ENCODE measurements at regions not wholly inside any gene's neighbourhood (a gene's known extent, or its start where the extent isn't known, plus 50 kb on each side); places are given as distances from the start of the nearest gene placed in this dataset.

- Histone ChIP-seq H3K9ac (ENCODE audit: extremely low read depth, insufficient read length, low read length) (no peak overlapping the region), H2BK15ac (ENCODE audit: low read depth, low read length) (no peak overlapping the region), H3K14ac (ENCODE audit: insufficient read depth, low read length) (no peak overlapping the region), H4K91ac (ENCODE audit: insufficient read length, low read depth, low read length) (no peak overlapping the region), H3K9me3 (ENCODE audit: control insufficient read depth, low read depth, low read length) (no peaks in the 10 kb centered on the region), H3K79me2 (ENCODE audit: insufficient read depth, low read length) (no peaks in the 10 kb centered on the region), H2BK120ac (ENCODE audit: low read depth, low read length, poor library complexity, severe bottlenecking) (no peak overlapping the region), H3K23ac (ENCODE audit: insufficient read length, low read depth, low read length) (no peak overlapping the region), H4K20me1 (ENCODE audit: control insufficient read depth, insufficient read depth, insufficient read length) (no peaks in the 10 kb centered on the region), H3K23me2 (ENCODE audit: insufficient read length, low read depth, low read length, poor library complexity, severe bottlenecking) (no peaks in the 10 kb centered on the region), H3K79me1 (ENCODE audit: insufficient read depth, low read depth, low read length, poor library complexity, severe bottlenecking) (no peaks in the 10 kb centered on the region), H3K56ac (ENCODE audit: insufficient read length, low read depth, low read length) (no peak overlapping the region), H2BK5ac (ENCODE audit: insufficient read length, low read length) (no peak overlapping the region), H2AFZ (ENCODE audit: low read length) (no peak overlapping the region), H4K8ac (replicated peaks; ENCODE audit: insufficient read length, low read depth, low read length) (no peak overlapping the region), H3K27ac (ENCODE audit: insufficient read length, low read depth, low read length) (no peak overlapping the region), H2BK20ac (ENCODE audit: low read depth, low read length, poor library complexity, severe bottlenecking) (no peak overlapping the region), H2AK5ac (ENCODE audit: insufficient read length, low read length) (no peak overlapping the region), H3T11ph (ENCODE audit: low read length) (no peak overlapping the region), H3K4me2 (ENCODE audit: insufficient read depth, insufficient read length, low read length) (no peak overlapping the region), H3K4ac (ENCODE audit: low read depth, low read length) (no peak overlapping the region), H3K27me3 (ENCODE audit: insufficient read depth, low read length) (no peaks in the 10 kb centered on the region), H3K4me1 (ENCODE audit: insufficient read depth, low read length) (no peaks in the 10 kb centered on the region), H2BK12ac (ENCODE audit: insufficient read length, low read depth, low read length) (no peak overlapping the region), H4K5ac (ENCODE audit: insufficient read length, low read depth, low read length) (no peak overlapping the region), H3K18ac (ENCODE audit: insufficient read length, low read depth, low read length) (no peak overlapping the region)
- no peak for DNase-seq
- Mint-ChIP-seq H3K27me3 (ENCODE audit: low read depth) (no peaks in the 10 kb centered on the region), H3K36me3 (ENCODE audit: insufficient read depth in 1 of 3, low read depth in 3 of 3) (no peaks in the 10 kb centered on the region), H3K9me3 (peaks cover 0 to 2% of the 10 kb centered on the region in 2 experiments; a peak in 1 of 5 replicates), H3K4me3 (no peak overlapping the region), H3K4me1 (no peaks in the 10 kb centered on the region), H3K27ac (no peak overlapping the region)
- no peak for TF ChIP-seq CTCF (conservative IDR thresholded peaks at IDR 0.05)
- WGBS (ENCODE audit: extremely low coverage, insufficient read length, low lambda C conversion rate), result no CpG with 5 or more reads among the region's 1 CpG
These were observed 257.7 kb downstream of the DIPK2A start for GRCh38 chr3:144229330-144229729.

Data from H9 (cell line).